ENCODE measurements at regions not wholly inside any gene's neighbourhood (a gene's known extent, or its start where the extent isn't known, plus 50 kb on each side); places are given as distances from the start of the nearest gene placed in this dataset.
"Not testable (repeated sequence)": the region's sequence is repeated elsewhere in the genome, so short reads cannot be mapped to it uniquely, and the experiment has no call there.

DNA sequence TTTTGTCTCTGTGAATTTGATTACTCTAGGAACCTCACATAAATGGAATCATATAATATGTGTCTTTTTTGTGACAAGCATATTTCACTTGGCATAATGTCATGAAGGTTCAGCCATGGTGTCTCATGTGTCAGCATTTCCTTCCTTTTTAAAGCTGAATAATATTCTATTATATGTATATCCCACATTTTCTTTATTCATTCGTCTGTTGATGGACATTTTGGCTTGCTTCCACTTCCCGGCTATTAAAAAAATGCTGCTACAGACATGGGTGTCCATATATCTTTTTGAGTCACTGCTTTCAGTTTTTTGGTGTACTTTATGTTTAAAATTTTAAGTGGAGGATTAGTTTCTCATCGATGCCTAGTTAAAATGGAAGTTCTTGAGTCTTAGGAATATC, 59.8 kb upstream of the C5orf63 start:
- DNase-seq: no peak

DNA sequence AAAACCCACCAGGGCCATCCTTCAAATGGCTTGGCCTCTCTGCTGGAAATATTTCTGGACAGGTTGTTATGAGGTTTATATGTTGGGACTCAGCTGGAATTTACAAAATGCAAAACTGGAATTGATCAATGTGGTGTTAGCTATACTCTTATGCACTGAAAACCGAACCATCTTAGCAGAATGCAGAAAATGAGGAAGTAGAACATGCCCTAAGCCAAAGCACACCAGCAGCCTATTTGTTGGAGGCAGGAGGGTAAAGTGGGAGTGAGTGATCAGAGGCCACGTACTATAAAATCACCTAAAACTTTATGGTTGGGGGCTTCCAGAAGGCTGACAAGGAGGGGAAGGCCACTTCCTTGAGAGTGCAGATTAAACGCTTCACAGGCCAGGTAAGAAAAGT, 63.6 kb upstream of the C5orf63 start:
- DNase-seq: no peak

DNA sequence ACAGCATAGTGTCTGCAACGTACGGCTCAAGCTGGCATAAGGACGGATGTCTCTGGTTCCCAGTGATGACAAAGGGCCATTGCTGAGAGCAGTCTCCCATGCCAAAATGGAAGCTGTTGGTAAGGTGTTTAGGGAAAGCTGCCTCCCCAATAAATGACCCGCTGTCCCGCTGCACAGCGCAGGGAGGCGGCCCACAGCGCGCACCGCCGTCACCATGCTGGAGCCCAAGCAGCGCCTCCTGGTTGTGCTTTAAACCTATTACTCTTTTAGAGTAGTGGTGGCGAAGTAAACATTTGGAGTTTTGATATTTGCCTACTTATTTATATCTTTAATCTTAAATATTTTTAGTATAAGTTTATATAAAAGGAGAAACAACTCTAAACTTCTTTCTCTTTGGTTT, 70.4 kb upstream of the C5orf63 start:
- no peak for DNase-seq

DNA sequence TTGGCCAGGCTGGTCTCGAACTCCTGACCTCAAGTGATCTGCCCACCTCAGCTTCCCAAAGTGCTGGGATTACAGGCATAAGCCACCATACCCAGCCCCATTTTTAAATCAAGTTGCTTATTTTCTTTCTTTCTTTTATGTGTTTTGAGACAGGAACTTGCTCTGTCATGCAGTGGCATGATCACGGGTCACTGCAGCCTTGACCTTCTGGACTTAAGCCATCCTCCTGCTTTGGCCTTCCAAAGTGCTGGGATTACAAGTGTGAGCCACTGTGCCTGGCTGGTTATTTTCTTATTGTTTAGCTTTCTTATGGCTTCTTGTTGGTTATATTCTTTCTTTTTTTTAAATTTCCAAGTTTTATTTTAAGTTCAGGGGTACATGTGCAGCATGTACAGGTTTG, 79.7 kb upstream of the C5orf63 start:
- no peak for DNase-seq

DNA sequence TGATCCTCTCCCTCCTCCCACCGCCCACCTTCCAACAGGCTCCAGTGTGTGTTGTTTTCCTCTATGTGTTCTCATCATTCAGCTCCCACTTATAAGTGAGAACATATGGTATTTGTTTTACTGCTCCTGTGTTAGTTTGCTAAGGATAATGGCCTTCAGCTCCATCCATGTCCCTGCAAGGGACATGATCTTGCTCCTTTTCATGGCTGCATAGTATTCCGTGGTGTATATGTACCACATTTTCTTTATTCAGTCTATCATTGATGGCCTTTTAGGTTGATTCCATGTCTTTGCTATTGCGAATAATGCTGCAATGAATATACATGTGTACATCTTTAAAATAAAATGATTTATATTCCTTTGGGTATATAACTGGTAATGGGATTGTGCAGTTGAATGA, 80.2 kb upstream of the C5orf63 start:
- no peak for DNase-seq

DNA sequence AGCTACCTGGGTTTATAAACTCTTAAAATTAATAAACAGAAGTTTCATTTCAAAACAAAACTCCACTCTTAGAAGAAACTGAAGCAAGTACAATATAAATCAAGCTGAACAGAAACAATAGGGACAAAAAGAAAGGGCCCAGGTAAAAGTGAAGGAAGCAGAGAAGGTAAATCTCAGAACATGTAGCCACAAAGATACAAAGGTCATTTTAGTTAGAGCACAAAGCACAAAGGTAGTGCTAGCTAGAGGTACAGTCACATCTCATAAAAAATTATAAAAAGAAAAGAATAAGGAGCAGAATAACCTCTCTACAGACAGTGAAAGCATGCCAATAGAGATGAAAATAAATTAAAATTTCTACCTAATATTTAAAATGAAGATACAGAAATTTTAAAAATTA, 90.4 kb upstream of the C5orf63 start:
- DNase-seq: no peak

DNA sequence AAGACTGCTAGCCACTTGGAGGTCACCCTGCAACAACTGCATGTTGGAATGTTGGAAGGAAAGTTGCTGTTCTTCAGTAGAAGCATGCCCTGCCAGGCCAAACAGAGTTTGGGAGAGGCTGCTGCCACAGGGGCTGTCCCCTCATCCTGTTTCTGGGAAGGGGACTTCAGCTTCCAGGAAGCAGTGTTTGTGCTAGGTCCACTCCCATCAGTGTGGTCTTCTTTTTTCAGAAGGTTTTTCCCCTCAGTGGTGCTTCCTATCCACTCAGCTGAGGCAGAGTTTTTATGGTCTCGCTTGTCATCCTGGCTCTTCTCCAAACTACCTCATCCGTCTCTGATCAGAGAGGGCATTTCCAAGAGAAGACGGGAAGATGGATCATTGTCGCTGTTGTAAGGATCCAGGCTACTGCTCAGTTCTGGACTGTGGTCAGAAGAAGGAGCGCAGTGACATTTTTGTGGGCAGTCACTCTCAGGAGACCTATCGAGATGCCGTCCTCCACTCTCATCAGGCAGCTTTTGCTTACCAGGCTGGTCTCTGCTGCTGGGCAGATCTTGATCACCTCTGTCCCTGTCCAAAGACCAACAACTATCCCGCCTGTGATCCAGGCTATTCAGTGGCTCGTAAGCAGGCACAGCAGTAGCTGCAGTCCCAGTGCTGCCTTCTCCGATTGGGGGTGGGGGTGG, 97.8 kb upstream of the C5orf63 start:
- DNase-seq: no peak

DNA sequence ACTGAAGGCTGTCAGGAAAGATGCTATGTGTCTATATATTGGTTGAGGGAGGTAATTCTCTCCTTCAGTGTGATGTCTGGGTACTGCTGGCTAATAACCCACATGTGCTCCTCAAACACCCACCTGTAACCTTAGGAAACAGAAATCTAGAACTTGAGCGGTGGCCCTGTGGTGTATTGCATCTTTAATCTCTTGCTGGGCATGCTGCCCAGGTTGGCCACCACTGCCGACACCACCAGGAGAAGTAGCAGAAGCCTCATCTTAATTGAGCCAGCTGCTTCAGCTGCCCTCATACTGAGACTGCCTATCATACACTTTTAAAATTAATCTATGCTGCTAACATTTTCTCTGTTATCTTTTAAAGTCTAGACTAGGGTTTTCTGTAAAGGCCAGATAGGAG, 103.5 kb upstream of the C5orf63 start:
- no peak for DNase-seq

DNA sequence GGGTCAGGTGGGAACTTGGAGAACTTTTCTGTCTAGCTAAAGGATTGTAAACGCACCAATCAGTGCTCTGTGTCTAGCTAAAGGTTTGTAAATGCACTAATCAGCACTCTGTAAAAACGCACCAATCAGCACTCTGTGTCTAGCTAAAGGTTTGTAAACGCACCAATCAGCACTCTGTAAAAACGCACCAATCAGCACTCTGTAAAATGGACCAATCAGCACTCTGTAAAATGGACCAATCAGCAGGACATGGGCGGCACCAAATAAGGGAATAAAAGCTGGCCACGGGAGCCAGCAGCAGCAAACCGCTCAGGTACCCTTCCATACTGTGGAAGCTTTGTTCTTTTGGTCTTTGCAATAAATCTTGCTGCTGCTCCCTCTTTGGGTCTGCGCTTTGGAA, 108.0 kb upstream of the MEGF10 start:
- DNase-seq: not testable (repeated sequence)

DNA sequence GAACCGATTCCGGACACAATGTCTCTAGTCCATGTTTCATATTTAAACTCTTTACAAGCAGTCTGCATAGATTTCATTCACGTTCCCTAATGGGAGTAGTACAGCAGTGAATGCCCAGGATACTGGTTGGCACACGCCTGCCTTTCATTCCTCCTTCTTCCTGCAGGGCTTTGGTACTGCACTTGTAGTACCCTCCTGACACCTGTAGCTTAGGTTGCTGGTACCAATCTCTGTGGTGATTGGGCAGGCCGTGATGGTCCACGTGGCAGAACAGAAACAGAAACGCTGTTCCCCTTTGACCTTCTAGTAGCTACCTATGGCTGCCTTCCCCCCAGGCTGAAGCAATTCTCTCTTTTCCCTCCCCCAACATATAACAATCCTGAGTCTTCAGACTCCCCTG, 107.3 kb upstream of the MEGF10 start:
- DNase-seq: no peak

DNA sequence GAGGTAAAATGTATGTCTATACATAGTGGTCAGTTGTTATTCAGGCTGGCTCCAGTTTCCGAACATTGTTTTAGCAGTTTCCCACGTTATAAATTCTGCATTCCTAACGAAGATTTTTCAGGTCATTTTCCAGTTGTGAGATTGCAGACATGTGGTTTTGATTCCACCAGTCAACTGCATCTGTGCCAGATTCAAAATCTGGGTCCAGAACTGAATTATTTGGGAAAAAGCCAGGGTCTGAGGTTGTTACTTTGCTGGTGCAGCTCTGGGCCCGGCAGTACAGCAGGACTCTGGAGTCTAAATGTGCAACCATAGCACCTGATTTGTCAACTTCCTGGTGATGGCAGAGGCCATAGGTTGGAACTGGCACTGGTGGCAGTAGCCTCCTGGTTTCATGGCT, 105.7 kb upstream of the MEGF10 start:
- DNase-seq: no peak

DNA sequence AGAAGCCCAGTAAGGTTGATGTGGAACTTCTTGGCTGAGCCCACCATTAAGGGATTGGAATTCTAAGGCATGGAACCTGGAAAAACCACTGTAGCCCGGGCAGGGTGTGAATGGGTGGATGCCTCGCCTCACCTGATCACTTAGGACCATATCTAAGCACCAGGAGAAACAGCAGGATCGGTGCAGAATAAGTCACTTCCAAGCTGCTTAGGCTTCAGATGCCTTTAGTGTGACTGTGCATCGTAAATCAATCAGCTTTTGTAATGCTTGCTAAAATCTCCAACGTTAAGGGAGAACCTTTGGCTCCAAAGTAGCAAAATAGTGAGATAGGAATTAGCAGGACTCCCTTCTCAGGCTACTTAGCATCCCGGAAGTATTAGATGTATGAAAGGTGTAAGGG, 103.9 kb upstream of the MEGF10 start:
- no peak for DNase-seq

DNA sequence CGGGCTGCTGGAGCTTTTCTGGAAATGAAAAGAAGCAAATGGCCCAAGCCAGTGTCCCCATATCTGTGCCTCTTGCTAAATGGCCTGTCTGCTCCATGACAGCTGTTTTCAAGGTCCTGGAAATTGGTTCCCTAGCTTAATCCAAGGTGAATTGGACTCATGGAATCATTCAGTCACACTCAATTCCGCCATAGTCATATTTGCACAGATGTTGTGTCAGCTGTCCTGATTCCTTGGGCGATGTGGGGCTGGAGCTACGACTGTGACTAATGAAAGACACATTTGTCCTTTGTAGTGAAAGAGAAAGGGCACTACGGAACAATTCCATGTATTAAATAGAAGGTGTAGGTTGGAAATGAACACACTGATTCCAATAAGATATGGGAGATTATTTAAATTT, 102.9 kb upstream of the MEGF10 start:
- no peak for DNase-seq

DNA sequence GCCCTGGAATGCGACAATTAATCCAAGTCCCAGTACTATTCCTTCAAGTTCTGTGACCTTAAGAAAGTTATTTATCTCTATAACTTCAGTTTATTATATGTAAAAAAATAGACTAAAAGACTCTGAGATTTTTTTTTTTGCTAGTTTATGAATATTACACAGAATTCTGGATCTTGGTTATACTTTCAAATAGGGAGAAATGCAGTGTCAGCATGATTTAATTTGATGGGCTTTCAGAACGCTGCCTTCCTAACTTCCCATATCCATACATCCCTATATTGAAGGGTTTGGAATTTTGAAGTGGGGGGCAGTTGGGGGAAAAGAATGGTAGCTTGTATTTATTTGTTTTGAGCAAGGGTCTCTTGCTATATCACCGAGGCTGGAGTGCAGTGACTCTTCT, 98.4 kb upstream of the MEGF10 start:
- DNase-seq: no peak

DNA sequence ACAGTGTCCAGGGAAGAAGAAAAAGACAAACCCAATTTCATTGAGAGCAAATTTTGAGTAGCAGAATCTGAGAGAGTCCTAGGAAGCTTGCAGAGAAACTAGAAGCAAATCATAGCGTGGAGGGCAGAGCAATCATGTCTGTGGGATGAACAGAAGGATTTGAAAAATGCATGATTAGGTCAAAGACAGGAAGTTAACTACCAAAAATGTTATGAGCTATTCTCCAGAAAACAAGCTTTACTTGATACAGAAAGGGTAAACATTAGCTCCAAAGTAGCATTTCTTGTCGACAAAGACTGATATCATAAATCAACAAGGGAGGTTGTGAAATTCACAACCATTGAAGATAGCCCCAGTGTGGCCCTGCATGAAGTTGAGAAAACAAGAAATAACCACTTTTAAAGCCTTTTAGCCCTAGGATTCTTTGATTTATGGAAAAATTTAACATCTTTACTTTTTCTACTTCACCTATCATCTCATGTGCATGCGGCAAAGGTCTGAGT, 97.7 kb upstream of the MEGF10 start:
- no peak for DNase-seq

DNA sequence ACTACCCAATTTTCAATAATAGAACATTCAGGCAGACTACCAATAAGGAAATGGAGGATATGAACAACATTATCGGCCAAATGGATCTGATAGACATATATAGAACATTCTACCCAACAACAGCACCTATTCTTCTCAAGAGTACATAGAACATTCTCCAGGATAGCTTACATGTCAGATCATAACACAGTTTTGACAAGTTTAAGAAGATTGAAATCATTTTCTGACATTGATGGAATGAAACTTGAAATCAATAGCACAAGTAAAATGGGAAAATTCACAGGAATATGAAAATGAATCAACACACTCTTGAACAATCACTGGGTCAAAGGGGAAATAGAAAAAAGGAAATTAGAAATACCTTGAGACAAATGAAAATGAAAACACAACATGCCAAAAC, 94.6 kb upstream of the MEGF10 start:
- no peak for DNase-seq

DNA sequence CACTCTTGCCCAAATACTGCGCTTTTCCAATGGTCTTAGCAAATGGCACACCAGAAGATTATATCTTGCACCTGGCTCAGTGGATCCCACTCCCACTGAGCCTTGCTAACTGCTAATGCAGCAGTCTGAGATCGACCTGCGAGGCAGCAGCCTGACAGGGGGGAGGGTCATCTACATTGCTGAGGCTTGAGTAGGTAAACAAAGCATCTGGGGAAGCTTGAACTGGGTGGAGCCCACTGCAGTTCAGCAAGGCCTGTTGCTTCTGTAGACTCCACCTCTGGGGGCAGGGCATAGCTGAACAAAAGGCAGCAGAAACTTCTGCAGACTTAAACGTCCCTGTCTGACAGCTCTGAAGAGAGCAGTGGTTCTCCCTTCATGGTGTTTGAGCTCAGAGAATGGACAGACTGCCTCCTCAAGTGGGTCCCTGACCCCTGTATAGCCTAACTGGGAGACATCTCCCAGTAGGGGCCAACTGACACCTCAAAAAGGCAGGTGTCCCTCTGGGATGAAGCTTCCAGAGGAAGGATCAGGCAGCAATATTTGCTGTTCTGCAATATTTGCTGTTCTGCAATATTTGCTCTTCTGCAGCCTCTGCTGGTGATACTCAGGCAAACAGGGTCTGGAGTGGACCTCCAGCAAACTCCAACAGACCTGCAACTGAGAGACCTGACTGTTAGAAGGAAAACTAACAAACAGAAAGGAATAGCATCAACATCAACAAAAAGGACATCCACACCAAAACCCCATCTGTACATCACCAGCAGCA, 93.0 kb upstream of the MEGF10 start:
- not testable (repeated sequence) for DNase-seq

DNA sequence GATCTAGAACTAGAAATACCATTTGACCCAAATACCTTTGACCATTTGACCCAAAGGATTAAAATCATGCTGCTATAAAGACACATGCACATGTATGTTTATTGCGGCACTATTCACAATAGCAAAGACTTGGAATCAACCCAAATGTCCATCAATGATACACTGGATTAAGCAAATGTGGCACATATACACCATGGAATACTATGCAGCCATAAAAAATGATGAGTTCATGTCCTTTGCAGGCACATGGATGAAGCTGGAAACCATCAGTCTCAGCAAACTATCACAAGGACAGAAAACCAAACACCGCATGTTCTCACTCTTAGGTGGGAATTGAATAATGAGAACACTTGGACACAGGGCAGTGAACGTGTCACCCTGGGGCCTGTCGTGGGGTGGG, 87.9 kb upstream of the MEGF10 start:
- DNase-seq: not testable (repeated sequence)

DNA sequence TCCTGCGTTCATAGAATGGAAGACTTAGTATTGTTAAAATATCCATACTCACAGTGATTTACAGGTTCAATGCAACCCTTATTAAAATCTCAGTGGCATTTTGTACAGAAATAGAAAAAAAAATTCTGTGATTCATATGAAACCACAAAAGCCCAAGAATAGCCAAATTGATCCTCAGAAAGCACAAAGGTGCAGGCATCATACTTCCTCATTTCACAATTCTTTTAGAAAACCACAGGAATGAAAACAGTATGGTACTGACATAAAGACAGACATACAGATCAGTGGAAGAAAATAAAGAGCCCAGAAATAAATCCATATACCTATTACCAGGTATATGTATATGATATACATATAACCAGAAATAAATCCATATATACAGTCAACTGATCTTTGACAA, 86.8 kb upstream of the MEGF10 start:
- DNase-seq: no peak

DNA sequence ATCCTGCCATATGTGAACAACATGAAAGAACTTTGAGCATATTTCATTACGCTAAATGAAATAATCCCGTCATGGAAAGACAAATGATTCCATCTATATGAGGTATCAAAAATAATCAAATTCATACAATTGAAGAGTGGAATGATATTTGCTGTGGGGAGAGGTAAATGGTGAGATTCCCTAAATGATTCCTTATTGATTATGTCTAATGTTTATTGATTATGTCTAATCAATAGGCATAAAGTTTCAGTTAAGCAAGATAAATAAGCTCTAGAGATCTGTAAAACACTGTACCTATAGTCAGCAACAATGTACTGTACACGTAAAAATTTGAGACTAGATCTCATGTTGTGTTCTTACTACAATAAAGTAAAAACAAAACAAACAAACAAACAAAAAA, 85.4 kb upstream of the MEGF10 start:
- DNase-seq: no peak

DNA sequence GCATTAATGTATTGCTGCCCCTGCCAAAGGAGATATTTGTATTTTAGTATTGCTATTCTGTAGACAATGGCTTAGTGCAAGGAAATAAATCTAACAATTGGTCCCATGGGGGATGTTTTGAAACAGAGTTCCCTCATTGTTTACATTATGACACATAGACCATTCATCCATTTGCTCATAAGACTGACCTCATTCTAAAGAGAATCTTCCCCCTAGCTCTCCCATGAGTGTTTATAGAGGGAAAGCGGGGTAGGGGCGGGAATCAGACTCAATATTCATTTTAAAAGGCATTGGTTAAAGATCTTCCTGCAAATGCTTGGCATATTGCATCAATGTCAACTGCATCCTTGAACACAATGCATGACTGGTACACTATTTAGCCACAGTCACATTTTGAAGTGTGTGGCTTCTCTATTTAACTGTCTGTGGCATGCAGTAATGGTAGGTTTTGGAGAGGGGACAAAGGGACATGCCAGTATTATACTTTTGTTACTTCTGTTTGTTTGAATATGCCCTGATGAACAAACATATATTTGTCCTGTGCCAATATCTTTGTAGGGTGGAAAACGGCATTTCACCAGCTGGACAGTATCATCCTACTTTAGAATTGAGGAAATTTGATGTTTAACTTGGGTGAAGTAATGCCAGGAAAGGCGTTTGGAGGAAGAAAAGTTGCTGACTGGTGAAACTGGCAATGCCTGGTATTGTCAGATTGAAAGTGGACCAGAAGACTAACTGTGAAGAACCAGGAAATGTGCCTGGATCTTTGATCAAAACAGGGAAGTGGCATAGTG, 84.1 kb upstream of the MEGF10 start:
- DNase-seq: no peak

DNA sequence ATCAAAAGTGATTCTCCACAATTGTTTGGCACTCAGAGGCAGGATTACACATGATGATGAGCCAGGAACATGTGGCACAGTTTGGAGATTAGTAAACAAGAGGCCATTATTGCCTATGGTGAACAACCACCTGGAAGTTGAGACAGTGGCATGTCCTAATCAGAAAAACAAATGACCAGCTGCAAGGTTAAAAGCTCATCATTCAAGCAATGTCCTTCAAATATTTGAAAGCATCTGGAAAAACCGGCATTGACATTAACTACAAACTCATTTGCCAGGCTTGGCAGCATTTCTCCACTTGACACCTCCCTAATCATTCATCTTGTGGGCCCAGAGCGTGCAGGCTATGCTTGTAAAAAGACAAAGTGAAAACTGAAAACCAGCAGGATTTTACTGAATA, 80.6 kb upstream of the MEGF10 start:
- DNase-seq: no peak

DNA sequence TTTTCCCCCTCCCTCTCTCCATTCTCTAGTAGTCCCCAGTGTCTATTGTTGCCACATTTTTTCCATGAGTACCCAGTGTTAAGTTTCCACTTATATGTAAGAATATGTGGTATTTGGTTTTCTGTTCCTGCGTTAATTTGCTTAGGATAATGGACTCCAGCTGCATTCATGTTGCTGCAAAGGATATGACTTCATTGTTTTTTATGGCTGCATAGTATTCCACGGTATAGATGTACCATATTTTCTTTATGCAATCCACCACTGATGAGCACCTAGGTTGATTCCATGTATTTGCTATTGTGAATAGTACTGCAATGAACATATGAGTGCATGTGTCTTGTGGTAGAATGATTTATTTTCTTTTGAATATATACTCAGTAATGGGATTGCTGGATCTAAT, 77.4 kb upstream of the MEGF10 start:
- no peak for DNase-seq

DNA sequence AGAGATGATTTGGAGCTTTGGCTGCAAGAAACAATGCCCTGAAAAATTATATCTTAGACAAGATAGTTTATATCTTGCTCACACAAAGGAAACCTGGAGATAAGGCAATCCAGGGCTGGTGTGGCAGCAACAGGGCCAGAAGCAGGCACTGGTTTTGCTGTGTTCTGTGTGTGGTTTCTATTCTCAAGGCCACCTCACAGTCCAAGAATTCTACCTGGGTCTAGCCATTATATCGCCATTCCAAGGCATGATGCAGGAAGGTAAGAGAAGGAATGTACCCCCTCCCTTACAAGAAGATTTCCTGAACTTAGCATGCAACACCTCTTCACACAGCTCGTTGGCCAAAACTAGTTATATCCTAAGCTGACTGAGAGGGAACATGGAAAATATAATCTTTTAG, 74.5 kb upstream of the MEGF10 start:
- DNase-seq: no peak
